Activated CD8-positive, alpha-beta memory T cell treated with anti-CD3 and anti-CD28 coated beads for 36 hours (primary cell): ENCODE measurements at regions not wholly inside any gene's neighbourhood (a gene's known extent, or its start where the extent isn't known, plus 50 kb on each side); places are given as distances from the start of the nearest gene placed in this dataset.

Experiments used
- CTCF ChIA-PET: fragments of 350-600 bp; sonication (Branson Sonifier 250); formaldehyde crosslinking; loops from one replicate; lab custom pipeline; 2021; ENCODE audit warnings: antibody characterized with exemption; lab: Charles Lee
- POLR2A ChIA-PET: fragments of 350-600 bp; sonication (Branson Sonifier 250); formaldehyde crosslinking; loops from one replicate; lab custom pipeline; 2021; ENCODE audit warnings: antibody characterized with exemption; lab: Charles Lee

GRCh38 chr11:106425819-106426218 is 348.4 kb downstream of the AASDHPPT start:
- POLR2A ChIA-PET, result no interaction called here
- CTCF ChIA-PET, result no interaction called here

GRCh38 chr11:106426696-106427095 is 349.2 kb downstream of the AASDHPPT start:
- CTCF ChIA-PET, result no interaction called here
- POLR2A ChIA-PET, result no interaction called here

GRCh38 chr11:106427736-106428135 is 350.3 kb downstream of the AASDHPPT start:
- ChIA-PET POLR2A (no interaction called here), CTCF (no interaction called here)

DNA sequence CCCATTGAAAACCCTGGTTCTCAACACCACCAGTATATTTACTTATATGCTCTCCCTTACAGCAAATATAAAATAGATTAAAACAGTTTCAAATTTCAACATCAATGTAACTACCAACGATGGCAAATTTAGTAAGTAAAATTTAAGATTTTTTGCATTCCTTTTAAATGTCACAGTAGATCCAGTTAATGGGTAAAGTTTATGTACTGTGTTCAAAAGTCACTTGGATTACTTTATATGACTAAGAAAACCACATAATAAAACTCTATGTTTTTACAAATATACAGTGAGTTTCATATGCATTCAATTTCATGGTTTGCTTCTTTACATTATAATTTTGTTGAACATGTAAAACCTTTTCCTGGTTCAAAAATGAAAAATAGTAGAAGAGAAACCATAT is 364.6 kb downstream of the AASDHPPT start:
- ChIA-PET CTCF (no interaction called here), POLR2A (no interaction called here)

DNA sequence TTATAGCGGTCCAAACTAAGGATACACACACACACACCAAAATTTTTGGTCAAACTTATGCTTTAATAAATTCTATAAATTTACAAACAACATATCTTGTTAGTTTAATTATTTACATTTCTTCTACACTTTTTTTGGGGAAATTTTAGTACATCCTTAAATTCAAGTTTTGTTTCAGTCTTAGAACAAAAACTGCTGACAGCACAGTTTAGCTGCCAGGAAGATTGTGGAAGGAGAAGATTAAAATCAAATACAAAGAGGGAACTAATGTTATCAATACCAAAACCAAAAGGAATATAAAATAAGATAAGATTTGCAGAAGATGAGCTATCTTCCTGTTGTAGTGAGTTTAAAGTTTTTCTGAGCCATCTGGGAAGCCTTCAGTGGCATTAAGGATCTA is 368.8 kb downstream of the AASDHPPT start:
- ChIA-PET POLR2A (no interaction called here), CTCF (no interaction called here)

DNA sequence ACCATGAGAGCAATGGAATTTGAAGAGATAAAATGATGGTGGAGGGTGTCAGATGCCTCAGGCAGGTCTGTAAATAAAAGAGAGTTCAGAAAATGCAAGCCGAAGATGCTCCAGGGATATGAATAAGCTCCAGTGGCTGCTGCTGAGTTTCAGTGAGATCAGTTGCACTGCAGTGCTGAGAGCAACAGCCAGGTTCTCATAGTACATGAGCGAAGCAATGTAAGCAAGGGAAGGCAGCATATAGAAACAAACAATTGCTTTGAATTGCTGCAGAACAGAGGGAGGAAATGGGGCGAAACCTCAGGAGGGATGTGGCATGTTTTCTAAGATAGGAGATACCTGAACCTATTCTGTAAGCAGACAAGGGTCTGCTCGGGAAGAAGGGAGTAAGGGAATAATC is 369.5 kb downstream of the AASDHPPT start:
- CTCF ChIA-PET, result no interaction called here
- POLR2A ChIA-PET, result no interaction called here

- CTCF ChIA-PET, result no interaction called here
- POLR2A ChIA-PET, result no interaction called here
Measured at GRCh38 chr11:106447631-106448191, 370.2 kb downstream of the AASDHPPT start.

DNA sequence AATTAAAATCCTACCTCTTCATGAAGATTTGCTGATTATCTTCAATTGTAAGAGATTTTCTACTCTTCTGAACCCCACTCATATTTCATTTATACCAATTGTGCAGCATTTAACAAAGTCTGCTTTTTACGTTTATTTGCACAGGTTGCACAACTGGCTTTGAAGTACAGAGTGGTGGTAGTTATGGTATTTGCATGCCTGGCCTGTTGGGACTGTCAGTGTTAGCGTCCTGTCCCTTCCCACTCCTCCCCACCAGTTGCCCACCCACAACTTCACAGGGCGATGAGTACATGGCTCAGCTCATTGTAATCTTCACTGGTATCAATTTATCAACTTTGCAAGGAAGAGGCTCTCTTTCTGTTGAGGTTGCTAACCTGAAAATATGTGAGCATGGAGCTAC is 372.3 kb downstream of the AASDHPPT start:
- CTCF ChIA-PET, result no interaction called here
- POLR2A ChIA-PET, result no interaction called here

DNA sequence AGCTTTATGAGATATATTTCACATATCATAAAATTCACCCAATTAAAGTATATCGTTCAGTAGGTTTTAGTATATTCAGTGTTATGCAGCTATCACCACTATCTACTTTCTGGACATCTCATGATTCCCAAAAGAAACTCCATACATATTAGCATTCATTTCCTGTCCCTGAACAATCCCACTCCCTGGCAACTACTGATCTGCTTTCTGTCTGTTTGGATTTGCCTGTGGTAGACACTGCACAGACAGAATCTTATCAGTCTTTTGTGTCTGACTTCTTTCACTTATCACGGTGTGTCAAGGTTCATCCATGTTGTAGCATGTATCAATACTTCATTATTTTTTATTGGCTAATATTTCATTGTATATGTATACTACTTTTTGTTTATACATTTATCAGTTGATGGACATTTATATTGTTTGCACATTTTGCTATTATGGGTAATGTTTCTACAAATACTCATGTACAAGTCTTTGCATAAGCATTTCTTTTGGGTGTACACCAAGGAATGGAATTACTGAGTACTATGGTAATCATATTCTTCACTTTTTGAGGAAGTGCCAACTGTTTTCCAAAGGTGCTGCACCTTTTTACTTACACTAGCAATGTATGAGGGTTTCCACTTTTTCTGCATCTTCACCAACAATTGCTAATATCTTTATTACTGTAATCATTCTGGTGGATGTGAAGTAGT is 373.9 kb downstream of the AASDHPPT start:
- ChIA-PET CTCF (interaction anchor here (0.7 kb wide), 1 partner anchor 553 kb away, joined by 4 read pairs; no protein-coding TSS in a partner anchor), POLR2A (no interaction called here)

DNA sequence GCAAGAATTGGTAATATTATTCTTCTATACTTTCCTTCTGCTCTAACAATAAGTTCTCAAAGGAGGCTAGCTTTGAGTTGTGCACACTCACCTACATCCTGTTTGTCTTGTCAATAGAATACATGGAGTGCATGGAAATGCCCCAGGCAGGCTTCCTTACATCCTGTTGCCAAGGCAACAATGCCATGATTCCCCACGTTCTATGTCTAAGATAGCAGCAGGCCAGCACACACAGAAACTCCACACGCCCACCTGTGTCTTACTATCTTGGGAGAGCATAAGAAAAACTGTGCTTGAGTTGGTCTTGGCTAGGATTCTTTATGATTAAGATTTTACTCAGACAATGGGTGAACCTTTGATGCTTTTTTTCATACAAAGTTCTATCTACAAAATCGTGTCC is 379.2 kb downstream of the AASDHPPT start:
- POLR2A ChIA-PET, result no interaction called here
- CTCF ChIA-PET, result no interaction called here

DNA sequence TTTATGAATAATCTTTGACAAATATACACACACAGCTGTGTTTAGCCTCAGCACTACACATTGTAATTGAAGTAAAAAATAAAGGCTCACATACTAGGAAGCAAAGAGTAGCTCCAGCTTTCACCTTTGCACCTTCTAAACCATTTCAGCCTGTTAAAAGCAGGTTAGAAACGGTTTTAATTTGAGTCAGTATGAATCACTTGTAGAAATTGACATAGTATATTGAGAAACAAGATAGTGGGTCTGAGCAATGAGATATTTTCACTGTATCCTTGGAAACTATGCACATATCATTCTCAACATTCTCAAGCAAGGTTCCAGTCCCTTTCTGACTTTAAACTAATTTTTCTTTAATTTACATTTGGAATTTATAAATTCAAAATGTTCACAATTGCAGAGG is 380.3 kb downstream of the AASDHPPT start:
- POLR2A ChIA-PET, result no interaction called here
- CTCF ChIA-PET, result no interaction called here

DNA sequence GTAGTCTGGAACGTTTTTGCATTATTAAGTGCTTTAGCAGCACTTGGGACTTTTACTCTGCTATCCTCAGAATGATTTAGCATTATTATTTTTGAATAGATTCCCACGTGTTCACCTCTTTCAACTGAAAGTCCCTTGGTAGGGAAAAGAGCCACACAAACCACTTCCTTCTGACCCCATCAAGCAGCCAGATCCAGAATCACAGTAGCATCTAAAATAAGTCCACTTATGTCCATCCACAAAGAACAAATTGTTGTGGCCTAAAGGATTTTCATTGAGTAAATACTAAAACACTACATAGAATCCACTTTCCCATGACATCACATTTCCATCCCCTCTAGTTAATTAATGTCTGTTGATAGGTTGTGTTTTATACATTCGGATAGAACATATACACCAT is 381.7 kb downstream of the AASDHPPT start:
- ChIA-PET CTCF (no interaction called here), POLR2A (no interaction called here)

DNA sequence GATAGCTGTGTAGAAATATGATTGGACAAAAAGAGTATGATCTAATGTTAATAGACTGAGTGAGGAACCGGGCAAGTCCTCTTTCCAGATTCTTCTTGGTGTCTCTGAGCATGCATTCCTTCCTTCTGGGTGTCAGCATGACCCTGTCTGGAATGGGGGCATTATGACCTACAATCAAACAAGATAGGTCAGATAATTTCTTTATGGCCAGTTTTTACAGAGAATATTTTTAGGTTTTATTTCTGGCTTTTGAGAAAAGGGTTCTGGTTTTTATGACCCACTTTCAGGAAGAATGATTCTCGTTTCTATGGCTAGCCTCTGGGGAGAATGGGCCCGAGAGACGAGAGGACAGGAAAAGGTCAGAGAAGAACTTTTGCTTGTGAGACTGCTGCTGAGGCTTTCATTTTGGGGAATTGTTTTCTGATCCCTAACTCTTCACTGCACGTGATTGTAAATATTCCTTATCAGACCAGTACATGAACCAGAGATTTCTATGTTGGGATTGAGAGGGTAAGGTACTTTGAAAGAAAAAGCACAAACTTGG is 383.8 kb downstream of the AASDHPPT start:
- CTCF ChIA-PET, result no interaction called here
- POLR2A ChIA-PET, result no interaction called here

DNA sequence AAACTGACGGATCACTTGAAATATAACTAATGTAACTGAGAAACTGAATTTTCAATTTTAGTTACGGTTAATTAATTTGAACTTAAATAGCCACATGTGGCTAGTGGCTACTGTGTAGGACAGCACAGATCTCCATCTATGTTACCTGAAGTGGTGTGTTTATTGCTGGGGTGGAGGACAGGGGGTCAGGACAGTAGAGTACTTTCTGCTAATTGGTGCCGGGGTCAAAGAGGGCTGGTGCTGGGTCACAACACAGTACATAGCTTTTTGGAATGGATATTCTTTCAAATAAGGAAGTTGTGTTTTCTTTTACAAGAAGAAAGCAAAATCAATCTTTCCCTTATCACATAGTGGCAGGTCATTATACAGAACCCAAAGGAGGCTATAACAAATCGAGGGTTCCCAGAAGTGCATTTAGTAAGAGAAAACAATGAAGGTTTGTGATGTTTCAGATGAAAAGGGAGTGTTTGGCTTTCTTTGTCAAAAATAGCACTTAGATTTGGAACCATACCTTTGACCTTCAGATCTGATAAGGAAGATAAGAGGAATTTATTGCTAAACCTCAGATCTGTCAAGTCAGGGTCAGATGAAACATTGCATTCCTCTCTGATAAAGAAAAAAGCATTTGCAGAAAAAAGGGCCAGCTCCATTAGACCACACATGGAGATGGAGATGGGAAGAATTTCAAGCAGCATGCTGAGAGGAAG is 384.5 kb downstream of the AASDHPPT start:
- POLR2A ChIA-PET, result no interaction called here
- CTCF ChIA-PET, result no interaction called here

- CTCF ChIA-PET, result no interaction called here
- POLR2A ChIA-PET, result no interaction called here
Measured at GRCh38 chr11:106463154-106463553, 385.7 kb downstream of the AASDHPPT start.

GRCh38 chr11:106463796-106464201 is 386.3 kb downstream of the AASDHPPT start:
- POLR2A ChIA-PET, result no interaction called here

DNA sequence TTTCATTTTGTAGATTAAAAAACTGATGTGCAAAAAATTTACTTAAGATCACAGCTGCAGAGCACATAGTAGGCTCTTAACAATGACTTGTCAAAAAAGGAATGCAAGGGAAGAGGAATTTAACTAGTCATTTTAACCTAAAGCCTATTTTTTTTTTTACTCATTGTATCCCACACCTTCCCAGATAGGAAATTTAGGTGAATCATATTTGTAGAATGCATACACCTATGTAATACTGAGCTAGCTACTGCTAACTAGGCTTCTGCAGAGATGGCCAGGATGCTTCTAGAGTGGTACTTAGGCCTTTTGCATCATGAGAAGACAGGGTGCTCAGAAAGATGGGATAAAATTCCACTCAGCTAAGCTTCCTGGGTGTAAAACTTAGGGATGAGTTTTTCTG is 387.3 kb downstream of the AASDHPPT start:
- POLR2A ChIA-PET, result no interaction called here

More at GRCh38 chr11:106463796-106464201, 386.3 kb downstream of the AASDHPPT start:
- CTCF ChIA-PET, result no interaction called here

DNA sequence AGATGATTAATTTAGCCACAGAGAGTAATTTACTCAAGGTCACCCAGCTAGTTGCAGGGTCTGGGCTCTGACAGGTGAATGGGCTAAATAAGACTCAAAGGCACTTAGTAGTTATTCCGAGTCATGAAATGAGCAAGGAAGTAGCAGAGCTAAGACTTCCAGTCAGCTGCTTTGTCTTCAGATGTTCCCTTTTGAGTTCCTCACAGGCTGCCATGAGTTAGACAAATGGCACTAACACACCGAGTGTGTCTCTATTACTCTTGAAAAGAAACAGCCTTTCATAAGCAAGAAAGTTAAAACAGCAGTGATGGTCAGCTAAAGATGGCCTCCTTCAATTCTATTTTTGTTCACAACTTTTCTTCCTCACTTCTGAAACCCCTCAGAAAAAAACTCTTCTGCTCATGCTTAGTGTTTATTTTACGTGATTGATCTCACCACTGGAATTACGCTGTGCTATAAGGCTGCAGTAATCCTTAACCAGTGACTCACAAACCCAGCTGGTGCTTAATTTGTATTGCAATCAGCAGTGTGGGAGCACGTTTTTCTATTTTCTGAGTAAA is 389.1 kb downstream of the AASDHPPT start:
- ChIA-PET POLR2A (no interaction called here), CTCF (no interaction called here)

More for the DNA sequence above, 387.3 kb downstream of the AASDHPPT start:
- CTCF ChIA-PET, result no interaction called here

- CTCF ChIA-PET, result no interaction called here
- POLR2A ChIA-PET, result no interaction called here
Measured at GRCh38 chr11:106467501-106467900, 390.0 kb downstream of the AASDHPPT start.

GRCh38 chr11:106468086-106468485 is 390.6 kb downstream of the AASDHPPT start:
- ChIA-PET POLR2A (no interaction called here), CTCF (interaction anchor here (0.8 kb wide), 1 partner anchor 22 kb away, joined by 3 read pairs; no protein-coding TSS in a partner anchor)
